Activated CD4-positive, alpha-beta T cell treated with anti-CD3 and anti-CD28 coated beads, Interleukin-2, amount 50 U/mL, for 1 hour (primary cell): ENCODE measurements at regions not wholly inside any gene's neighbourhood (a gene's known extent, or its start where the extent isn't known, plus 50 kb on each side); places are given as distances from the start of the nearest gene placed in this dataset.
"Not testable (repeated sequence)": the region's sequence is repeated elsewhere in the genome, so short reads cannot be mapped to it uniquely, and the experiment has no call there.

Source experiments
- DNase-seq: peaks from one replicate; pipeline ENCODE4 v3.0.0-alpha.2; 2020

DNA sequence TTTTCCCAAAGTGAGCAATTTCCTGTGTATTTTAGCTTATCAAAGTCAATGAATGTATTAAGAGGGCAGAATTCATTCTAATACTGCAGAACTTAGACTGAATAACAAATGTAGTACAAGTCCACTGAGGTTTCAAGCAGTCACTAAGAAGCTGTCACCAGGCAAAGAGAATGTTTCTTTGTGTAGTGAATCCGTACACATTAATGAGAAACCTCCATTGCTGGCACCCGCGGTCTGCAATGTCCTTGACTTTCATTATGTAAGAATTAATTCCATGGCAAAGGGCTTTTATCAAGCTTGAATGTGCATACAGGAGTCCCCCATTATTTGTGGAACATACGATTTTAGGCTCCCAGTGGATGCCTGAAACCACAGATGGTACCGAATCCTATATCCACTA, 719.5 kb upstream of the TMPRSS15 start:
- no peak for DNase-seq

DNA sequence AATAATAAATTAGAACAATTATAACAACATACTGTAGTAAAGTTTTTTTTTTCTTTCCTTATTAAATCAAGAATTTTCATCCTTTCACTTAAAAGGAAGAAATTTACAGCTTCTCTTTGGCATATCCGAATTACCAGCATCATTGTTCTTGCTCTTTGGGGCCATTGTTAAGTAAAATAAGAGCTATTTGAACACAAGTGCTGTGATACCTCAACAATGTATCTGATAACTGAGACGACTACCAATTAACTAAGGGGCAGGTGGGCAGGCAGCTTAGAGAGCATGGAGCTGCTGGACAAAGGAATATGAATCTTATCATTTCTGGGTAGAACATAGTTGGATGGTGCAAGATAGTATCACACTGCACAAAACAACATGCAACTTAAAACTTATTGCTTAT, 719.9 kb upstream of the TMPRSS15 start:
- DNase-seq = no peak

DNA sequence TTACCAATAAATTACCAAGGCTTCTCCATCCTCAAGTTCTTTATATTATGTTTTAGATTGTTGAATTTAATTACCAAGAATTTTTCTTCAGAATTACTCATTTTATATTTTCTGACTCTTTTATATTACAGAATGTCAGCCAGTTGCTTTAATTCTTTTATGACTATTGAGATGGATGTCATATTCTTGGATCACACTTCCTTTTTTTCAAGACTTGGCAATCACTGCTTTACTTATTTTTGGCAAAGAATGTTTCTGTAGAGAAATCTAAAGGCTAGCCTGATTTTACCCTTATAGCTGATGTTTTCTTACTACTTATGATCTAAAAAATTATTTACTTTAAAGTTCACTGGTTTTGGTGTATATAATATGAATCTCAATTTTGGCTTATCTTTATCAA, 721.1 kb upstream of the TMPRSS15 start:
- no peak for DNase-seq

DNA sequence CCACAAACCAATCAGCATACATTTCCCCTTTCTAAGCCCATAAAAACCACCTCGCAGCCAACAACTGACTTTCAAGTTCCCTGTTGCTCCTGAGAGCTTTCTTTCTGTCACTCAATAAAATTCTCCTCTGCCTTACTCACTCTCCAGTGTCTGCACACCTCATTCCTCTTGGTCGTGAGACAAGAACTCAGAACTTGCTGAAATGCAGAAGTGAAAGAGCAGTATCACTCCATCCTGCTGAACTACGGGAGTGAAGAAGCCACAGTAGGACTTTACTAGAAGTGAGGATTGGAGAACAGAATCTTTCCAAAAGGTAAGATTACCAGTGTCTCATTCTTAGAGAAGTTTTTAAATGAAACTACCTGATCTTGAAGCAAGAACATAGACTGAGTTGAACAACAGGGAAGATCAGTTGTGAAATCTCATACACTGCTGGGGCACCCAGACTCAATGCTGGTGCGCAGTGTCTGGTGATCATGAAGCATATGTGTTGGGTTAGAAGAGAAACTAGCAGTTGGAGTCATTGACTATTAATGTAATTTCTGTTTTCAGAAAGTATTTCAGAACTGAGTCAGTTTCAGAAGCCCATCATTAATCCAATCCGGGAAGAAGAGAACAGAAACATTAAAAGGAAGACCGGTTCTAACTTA, 726.9 kb upstream of the TMPRSS15 start:
- DNase-seq = no peak

DNA sequence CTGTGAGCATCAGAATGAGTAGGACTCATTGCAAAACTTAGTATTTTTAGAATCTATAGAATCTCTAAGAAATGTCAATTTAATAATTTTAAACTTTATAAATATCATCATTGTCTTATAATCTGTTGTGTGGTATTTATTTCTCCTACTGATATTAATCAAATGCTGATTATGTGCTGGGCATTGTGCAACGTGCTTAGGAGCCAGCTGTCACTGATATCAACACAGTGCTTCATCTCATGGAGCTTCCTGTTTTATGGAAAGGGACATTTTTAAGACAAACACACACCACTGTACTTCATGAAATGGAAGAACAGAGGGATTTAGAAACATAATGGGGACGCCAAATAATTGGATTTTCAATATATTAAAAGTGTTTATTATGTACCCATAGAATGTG, 737.9 kb upstream of the TMPRSS15 start:
- DNase-seq = no peak

DNA sequence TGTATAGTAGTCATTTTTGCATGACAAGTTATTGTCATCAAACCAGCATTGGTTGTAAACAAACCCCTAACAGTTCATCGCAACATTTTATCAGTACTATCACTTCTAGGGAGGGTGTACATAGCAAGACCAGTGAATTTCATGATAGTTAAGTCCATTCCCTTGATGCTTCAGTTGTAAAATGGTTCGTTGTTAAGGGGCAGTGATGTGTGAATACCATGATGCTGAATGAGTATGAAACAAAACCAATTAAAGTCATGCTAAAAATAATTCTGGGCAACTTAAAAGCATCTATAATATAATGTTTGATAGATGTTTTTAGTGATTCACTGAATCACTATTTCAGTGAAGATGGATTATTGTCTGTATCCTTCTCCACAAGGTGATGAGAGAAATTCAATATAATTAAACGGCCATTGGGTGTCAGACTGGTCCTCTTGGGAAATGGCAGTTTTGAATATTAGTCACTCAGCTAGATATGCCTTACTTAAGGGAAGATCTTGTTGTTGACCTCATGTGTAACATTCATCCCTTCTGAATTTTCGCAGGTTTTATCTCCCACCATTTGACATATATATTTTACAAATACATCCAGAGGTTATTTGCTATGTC, 742.2 kb upstream of the TMPRSS15 start:
- no peak for DNase-seq

DNA sequence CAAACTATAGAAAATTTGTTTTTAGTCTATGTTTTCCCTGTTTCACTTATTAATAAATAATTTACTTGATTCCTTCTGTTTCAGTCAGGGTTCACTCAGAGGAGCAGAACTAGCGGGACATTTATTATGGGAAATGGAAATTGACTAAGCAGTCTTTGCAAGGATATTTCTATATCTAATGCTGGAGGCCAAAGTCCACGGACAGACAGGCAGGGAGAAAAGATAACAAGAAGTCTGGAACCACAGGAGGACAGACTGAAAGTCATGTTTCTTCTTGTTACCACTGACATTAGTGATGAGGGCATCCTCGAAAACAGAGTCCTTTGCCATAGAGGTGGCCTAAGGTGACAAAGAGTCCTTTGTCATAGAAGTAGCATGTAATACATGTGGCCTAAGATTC, 744.5 kb upstream of the TMPRSS15 start:
- DNase-seq = no peak

DNA sequence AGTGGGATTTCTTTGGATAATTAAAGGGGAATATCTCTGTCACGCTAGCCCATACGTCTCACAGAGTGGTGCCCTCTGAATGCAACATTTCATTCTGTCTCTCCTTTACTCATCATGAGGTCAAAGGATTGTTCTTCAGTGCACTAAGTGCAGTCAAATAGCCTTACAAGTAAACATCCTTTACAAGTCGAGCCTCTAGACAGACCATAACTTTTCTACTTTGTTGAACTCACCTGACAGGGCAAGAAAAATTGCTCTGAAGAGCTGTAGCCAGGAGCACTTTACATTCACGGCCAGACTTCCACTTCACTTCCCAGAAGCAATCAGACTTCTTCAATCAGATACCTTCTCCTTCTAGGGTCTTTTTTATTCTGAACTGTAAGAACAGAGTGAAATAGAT, 768.0 kb upstream of the TMPRSS15 start:
- no peak for DNase-seq

DNA sequence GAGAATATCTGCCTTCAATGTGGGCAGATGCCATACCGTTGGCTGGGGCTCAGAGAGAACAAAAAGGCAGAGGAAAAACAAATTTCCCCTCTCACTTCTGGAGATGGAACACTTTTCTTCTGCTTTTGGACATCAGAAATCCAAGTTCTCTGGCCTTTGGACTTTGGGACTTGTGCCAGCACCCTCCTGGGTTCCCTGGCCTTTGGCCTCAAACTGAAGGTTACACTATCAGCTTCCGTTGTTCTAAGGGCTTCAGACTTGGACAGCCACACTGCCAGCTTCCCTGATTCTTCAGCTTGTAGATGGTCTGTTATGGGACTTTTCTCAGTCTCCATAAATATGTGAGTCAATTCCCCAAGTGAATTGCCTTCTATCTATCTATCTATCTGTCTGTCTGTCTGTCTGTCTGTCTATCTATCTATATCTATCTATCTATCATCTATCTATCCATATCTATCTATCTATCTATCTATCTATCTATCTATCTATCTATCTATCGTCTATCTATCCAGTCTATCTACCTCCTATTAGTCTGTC, 778.1 kb upstream of the TMPRSS15 start:
- DNase-seq = no peak

DNA sequence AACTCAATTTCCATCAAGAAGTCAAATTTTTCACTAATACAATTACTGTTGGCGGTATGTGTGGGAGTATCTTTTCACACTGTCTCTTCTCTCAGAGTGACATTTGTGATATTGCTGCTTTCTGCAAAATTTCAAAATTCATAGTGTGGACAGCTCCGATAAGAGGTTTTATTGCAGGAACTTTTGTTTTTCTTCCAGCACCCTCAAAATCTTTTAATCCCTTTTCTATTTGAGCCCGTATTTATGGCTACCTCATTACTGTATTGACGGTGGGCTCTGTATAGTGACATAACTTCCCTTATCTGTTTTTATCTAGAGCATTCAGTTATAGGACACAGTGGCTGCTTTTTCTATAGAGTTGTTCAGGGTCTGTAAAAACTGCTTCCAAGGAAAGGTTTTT, 794.4 kb upstream of the TMPRSS15 start:
- no peak for DNase-seq

DNA sequence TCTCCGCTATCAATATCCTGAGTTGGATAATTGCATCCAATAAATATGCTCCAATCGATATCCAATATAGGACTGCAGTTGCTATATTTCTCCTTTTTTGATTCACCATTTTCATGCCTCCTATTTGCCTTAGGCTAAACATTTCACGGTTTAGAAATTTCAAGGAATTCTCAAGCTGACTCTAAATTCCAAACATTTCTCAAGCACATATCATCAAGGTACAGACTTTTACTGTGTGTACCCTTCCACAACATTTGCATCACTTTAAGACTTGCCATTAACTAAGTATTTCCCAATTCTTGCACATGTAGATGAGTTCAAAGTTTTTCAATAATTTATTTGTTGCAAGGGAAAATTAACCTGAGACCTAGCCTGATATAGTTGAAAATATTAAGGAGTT, 795.2 kb upstream of the TMPRSS15 start:
- DNase-seq = no peak

DNA sequence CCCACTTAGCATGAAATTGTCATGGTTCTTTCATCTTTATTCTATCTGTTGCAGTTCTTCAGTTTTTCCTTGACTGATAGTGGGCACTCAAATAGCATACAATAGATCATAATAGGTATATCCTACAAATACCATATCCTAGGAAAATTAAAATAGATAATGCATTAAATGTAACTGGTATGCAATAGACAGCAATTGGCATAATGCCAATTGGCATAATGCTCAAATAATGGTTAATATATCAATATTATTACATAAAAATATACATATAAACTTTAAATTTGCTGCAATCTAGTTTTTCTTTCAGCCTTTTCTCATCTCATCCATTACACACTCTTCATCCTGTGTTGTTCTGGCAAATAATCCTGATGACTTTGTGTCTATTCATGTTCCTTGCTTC, 814.6 kb upstream of the TMPRSS15 start:
- no peak for DNase-seq

DNA sequence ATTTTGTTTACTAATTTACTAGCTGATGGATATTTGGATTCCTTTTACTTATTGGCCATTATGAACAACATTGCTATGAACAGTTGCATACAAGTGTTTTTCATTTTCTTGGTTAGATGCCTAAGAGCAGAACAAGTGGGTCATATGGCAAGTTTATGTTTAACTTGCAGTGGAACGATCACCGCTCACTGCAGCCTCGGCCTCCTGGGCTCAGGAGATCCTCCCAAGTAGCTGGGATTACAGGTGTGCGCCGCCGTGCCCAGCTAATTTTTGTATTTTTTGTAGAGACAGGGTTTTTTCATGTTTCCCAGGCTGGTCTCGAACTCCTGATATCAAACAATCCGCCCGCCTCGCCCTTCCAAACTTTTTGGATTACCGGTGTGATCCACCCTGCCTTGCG, 820.5 kb upstream of the TMPRSS15 start:
- no peak for DNase-seq

DNA sequence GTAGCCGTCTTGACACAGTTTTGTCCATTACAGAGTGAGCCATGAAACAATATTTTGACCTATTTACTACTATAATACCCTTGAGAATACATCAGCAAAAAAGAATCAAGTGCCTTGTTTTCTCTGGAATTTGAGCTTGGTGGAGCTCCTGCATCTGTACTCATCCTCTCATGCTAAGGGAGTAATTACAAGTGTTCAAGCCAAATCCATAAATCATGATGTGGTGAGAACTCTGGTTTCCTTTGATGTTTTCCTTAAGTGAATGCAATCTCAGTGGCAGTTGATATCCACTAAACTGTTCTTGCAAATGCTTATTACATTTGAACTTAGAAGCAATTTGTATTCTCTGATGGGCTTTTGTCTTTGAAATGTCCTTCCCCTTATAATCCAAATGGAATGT, 824.6 kb upstream of the TMPRSS15 start:
- DNase-seq = no peak

DNA sequence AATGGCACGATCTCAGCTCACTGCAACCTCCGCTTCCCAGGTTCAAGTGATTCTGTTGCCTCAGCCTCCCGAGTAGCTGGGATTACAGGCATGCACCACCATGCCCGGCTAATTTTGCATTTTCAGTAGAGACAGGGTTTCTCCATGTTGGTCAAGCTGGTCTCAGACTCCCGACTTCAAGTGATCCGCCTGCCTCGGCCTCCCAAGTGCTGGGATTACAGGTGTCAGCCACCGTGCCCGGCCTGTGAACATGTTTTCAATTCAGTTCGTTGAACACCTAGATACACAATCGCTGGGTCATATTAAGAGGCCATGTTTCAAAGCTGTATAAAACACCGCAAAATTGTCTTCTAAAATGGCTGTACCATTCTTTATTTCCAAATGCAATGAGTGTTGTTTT, 830.3 kb upstream of the TMPRSS15 start:
- not testable (repeated sequence) for DNase-seq

DNA sequence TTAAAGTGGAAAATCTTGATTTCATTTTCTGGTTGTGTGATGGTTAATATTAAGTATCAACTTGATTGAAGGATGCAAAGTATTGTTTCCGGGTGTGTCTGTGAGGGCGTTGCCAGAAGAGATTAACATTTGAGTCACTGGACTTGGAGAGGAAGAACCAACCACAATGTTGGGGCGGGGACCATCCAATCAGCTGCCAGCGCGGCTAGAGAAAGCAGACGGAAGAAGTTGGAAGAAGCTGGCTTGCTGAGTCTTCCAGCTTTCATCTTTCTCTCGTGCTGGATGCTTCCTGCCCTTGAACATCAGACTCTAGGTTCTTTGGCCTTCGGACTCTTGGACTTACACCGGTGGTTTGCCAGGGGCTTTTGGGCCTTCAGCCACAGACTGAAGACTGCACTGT, 832.6 kb upstream of the TMPRSS15 start:
- no peak for DNase-seq

DNA sequence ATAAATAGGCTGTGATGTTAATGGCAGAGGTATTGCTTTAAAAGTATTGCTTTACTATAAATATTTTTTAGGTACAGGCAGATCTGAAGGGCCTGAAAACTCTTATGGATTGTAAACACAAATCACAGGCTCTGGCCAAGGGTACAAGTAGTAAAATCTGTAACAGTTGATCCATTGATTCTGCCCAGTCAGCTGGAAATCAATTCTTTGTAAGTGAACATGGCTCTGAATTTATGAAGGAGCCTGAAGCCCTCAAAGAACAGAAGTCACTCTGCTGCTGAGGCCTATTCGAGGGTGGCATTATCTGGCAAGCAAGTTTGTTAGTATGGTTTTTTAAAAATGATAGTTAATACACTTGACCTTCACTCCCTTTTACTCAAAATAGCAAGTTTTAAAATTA, 834.0 kb upstream of the TMPRSS15 start:
- DNase-seq = no peak

DNA sequence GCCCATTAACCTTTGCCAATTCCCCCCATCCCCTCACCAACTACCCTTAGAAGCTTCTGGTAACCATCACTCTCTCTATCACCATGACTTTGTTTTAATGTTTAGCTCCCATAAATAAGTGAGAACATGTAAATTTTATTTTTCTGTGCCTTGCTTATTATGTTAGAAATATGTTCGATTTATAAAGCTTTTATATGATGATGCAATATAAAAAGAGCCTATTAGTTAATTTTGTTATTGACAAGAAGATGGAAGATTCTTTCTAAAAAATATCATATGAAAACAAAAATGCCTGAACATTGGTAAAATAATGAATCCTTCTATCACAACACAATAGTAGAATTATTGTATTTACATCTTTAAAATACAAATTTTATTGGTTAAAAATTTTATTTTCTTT, 836.1 kb upstream of the TMPRSS15 start:
- no peak for DNase-seq

DNA sequence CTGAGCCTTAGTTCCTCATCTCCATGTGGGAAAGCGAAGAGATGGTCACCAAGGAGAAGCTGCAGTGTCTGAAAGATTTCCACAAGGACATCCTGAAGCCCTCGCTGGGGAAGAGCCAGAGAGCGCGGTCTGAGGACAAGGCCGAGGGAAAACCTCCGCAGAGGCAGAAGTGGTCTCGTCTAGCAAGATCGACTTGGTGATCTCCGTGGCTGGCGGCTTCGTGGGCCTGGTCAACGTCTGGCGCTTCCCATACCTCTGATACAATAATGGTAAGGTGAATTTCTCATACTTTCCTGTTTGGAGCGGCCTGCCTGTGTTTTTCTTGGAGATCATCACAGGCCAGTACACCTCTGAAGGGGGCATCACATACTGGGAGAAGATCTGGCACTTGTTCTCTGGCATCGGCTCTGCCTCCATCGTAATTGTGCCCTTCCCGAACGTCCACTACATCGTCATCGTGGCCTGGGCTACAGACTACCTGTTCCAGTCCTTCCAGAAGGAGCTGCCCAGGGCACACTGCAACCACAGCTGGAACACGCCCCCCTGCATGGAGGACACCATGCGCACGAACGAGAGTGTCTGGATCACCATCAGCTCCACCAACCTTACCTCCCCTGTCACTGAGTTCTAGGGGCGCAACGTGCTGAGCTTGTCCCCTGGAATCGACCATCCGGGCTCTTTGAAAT, 841.1 kb upstream of the TMPRSS15 start:
- DNase-seq = no peak

DNA sequence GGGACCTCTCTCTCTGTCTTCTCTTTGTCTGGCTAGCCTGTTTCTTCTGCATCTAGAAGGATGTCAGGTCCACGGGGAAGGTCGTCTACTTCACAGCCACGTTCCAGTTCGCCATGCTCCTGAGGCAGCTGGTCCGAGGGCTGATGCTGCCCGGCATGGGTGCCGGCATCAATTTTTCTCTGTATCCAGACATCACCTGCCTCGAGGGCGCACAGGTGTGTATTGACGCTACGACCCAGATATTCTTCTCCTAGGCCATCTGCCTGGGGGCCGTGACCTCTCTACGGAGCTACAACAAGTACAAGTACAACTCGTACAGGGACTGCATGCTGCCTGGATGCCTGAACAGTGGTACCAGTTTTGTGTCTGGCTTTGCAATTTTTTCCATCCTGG, 841.6 kb upstream of the TMPRSS15 start:
- no peak for DNase-seq

DNA sequence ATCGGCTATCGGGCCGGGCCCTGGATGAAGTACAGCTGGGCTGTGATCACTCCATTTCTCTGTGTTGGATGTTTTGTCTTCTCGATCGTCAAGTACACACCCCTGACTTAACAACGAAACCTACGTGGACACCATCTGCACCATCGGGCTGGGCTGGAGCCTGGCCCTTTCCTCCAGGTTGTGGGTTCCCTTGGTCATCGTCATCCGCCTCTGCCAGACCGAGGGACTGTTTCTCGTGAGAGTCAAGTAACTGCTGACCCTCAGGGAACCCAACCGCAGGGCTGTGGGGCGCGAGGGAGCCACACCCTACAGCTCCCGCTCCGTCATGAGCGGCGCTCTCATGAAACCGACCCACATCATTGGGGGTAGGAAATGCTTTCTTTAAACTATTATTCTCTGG, 842.4 kb upstream of the TMPRSS15 start:
- DNase-seq = no peak

DNA sequence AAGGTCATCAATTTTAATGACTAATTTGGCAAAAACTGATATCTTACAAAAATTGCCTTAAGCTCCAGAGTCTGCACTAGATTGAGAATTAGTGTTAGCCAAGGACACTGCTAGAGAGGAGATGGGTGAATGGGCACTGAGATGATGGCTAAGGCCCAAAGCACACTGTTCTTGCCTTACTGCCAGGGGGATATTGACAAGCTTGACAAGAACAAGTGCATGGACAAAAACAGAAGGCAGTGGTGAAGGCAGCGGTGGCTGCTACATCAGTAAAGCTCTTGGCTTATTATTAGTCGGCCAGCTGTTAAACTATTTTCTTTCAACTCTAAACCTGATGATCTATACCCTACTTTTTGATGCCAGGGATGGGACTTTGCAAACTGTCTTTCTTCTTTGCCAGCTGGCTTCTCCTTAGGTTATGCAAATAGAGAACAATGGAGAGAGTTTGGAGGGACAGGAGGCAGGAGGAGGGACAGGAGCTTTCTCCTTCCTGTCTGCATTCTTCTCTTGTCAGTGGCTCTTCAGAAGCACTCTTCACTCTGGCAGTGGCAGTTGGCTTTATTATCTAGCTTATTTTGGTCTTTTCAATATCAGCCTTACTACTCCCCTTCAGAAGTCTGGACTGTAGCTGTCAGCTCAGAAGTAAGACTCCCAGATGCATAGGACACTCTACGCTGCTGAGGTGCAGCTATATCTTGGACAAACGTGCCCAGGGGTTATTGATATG, 853.5 kb upstream of the TMPRSS15 start:
- DNase-seq = no peak

DNA sequence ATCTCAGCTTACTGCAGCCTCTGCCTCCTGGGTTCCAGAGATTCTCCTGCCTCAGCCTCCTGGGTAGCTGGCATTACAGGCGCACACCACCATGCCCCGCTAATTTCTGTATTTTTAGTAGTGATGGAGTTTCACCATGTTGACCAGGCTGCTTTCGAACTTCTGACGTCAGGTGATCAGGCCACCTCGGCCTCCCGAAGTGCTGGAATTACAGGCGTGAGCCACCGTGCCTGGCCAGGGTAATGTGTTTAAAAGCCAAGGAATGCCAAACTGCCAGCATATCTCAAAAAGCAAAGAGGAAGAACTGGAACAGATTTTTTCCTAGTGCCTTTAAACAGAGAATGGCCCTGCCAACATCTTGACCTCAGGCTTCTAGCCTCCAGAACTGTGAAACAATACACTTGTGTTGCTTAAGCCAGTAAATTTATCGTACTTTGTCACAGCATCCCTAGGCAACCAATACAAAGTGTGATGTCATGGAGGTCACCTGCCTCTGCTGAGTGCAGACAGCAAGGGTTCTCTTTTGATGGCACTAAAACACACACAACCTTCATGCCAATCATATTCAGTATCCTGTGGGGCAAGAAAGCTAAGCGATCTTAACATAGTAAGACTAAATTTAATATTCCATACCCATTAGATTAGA, 858.3 kb upstream of the TMPRSS15 start:
- DNase-seq = no peak
